GM12892 (cell line): ENCODE measurements at regions not wholly inside any gene's neighbourhood (a gene's known extent, or its start where the extent isn't known, plus 50 kb on each side); places are given as distances from the start of the nearest gene placed in this dataset.

Experiments
- POLR2A ChIP-seq: IDR thresholded peaks from 2 replicates; pipeline ENCODE4 v1.6.1; 2011; ENCODE audit warnings: low read depth, low read length, control low read depth
- POLR2AphosphoS5 ChIP-seq: IDR thresholded peaks from 2 replicates; pipeline ENCODE4 v1.6.1; 2011; ENCODE audit warnings: low read depth, low read length, control low read depth

- no peak for TF ChIP-seq POLR2A
- TF ChIP-seq POLR2AphosphoS5, result no peak
Observed at GRCh38 chr2:22382479-22383169, 1002.4 kb upstream of the KLHL29 start.
